HG03039 (cell line): ENCODE measurements at regions not wholly inside any gene's neighbourhood (a gene's known extent, or its start where the extent isn't known, plus 50 kb on each side); places are given as distances from the start of the nearest gene placed in this dataset.
"Not testable (repeated sequence)": the region's sequence is repeated elsewhere in the genome, so short reads cannot be mapped to it uniquely, and the experiment has no call there.

Experiments
- ATAC-seq: cut with Tn5 transposase; IDR thresholded peaks from one replicate; pipeline ENCODE4 v1.9.1; 2021; ENCODE audit warnings: mild to moderate bottlenecking, moderate library complexity; ENCODE audit not compliant: unreplicated experiment

DNA sequence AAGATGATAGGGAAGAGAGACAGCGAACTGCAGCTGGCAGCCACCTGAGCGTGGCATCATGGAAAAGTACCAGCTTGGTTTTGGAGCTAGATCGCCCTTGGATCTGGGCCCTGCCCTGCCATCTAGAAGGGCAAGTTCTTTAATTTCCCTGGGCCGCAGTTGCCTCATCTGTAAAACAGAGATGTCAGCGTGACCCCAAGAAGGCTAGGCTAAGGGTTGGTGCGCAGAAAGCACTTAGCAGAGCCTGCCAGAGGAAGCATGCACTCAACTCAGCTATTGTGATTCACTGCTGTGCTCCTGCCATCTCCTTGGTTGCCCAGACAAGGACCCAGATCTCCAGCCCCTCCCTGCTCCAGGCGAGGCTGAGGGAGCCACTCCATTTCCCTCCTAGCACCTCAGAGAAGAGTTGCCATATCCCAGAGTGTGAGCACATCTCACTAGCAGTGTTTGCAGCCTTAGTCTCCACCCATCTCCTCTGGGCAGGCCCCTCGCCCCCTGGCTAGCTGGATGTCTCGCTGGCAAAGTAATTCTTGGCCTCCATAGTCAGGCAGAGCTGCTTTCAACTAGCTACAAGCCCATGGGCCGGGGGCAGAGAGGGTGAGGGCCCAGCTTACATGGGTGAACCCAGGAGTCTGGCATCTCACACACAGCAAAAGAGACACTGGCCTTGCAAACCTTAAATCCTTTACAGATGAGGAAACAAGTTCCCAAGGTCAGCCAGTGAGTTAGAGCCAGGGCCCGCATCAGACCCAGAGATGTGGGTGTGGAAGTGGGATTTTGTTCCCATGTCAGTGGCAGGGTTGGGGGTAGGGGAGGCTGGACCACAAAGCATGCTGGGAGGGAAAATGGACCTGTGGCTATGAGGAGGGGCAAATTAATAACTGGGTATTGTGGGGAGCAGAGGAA, 280.7 kb upstream of the TLE3 start:
- ATAC-seq: no peak

- no peak for ATAC-seq
These were observed 279.4 kb upstream of the TLE3 start for GRCh38 chr15:70376929-70377691.

DNA sequence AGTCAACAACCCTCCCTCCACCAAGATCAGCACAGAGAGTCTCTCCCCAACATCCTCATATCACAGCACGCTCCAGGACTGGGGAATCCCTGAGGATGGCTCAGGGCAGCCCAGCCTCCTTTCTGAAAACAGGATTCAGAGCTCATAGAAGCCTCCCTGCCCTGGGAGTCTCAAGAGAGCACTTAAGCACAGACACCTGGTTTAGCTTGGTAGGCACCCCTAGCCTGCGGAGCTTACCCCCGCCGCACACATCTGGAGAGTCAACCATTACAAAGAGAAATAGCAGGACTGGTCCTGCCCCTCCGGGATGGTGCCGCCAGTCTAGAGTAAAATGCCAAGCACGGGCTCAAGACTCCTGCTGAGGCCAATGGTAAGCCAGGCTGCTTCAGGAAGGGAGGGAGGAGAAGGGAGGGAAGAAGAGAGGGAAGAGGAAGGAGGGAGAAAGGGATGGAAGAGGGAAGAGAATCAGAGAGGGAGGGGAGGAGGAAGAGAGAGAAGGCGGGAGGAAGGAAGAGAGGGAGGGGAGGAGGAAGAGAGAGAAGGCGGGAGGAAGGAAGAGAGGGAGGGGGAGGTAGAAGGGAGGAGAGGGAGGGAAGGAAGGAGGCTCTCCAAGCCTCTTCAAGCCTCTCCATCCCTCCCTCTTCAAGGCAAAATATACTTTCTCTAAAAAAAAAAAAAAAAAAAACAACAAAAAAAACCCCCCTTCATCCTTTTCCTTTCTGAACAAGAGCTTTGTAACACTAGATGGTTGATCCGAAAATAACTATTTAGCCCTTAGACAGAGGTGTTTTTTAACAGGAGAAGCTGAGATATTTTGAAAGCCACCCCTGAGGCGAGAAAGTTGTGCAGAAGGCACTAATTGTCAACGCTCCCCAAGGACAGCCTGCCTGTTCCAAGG, 278.6 kb upstream of the TLE3 start:
- no peak for ATAC-seq

DNA sequence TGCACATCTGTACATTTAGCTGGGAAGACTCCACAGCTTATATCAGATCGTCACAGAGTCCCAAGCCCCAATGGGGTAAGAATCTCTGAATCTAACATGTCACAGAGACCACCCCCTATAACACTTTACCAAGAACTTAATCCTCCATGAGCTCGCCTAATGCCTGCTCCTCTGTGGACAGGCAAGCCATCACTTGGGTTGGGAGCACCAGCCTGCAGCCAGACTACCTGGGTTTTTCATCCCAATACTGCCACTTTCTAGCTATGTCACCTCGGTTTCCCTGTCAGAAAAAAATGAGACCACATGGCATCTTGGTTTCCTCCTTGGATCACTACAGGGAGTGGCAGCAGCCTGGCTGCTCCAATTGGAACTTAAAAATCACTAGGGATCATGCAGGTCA, 277.9 kb upstream of the TLE3 start:
- ATAC-seq: no peak

GRCh38 chr15:70375006-70375431, 277.3 kb upstream of the TLE3 start:
- ATAC-seq: no peak

GRCh38 chr15:70374096-70374495, 276.4 kb upstream of the TLE3 start:
- ATAC-seq: no peak

DNA sequence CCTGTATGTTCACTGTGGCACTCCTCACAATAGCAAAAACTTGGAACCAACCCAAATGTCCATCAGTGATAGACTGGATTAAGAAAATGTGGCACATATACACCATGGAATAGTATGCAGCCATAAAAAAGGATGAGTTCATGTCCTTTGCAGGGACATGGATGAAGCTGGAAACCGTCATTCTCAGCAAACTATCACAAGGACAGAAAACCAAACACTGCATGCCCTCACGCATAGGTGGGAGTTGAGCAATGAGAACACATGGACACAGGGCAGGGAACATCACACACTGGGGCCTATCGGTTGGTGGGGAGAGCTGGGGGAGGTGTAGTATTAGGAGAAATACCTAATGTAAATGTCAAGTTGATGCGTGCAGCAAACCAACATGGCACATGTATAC, 275.7 kb upstream of the TLE3 start:
- ATAC-seq: not testable (repeated sequence)

DNA sequence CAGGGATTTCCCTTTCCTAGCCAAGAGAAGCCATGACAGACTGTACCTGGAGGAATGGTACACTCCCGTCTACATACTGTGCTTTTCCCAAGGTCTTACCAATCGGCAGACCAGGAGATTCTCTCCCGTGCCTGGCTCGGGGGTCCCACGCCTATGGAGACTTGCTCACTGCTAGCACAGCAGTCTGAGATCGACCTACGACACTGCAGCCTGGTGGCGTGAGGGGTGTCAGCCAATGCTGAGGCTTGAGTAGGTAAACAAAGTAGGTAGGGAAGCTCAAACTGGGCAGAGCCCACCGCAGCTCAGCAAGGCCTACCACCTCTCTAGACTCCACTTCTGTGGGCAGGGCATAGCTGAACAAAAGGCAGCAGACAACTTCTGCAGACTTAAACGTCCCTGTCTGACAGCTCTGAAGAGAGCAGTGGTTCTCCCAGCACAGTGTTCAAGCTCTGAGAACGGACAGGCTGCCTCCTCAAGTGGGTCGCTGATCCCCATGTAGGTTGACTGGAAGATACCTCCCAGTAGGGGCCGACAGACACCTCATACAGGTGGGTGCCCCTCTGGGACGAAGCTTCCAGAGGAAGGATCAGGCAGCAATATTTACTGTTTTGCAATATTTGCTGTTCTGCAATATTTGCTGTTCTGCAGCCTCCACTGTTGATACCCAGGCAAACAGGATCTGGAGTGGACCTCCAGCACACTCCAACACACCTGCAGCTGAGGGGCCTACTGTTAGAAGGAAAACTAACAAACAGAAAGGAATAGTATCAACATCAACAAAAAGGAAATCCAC, 270.4 kb upstream of the TLE3 start:
- not testable (repeated sequence) for ATAC-seq

DNA sequence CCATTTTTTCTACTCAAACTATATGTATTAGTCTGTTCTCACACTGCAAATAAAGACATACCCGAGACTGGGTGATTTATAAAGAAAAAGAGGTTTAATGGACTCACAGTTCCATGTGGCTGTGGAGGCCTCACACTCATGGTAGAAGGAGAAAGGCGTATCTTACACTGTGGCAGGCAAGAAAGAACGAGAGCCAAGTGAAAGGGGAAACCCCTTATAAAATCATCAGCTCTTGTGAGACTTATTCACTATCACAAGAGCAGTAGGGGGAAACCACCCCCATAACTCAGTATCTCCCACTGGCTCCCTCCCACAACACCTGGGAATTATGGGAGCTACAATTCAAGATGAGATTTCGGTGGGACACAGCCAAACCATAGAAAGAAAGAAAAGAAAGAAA, 266.3 kb upstream of the TLE3 start:
- not testable (repeated sequence) for ATAC-seq

- ATAC-seq: no peak
These were observed 265.2 kb upstream of the TLE3 start for GRCh38 chr15:70362886-70363285.

DNA sequence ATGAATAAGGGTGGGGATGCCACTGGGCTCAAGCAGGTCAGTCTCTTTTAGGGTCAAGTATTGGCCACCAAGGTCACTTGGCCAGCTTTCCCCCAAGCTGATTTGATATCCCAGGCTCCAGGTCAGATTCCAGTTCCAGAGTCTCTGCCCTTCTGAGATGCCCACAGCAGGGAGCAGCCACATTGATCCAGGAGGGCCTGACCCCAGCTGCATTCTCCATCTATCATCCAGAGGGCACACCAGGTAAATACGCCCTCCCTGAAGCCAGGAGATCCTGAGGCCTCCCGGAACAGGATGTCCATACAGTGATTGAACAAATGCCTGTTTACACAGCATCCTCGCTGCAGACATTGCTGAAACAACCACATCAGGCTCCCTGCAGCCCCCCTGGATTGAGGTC, 264.6 kb upstream of the TLE3 start:
- no peak for ATAC-seq

GRCh38 chr15:70361891-70362290, 264.2 kb upstream of the TLE3 start:
- no peak for ATAC-seq

GRCh38 chr15:70361106-70361505, 263.4 kb upstream of the TLE3 start:
- ATAC-seq: no peak

DNA sequence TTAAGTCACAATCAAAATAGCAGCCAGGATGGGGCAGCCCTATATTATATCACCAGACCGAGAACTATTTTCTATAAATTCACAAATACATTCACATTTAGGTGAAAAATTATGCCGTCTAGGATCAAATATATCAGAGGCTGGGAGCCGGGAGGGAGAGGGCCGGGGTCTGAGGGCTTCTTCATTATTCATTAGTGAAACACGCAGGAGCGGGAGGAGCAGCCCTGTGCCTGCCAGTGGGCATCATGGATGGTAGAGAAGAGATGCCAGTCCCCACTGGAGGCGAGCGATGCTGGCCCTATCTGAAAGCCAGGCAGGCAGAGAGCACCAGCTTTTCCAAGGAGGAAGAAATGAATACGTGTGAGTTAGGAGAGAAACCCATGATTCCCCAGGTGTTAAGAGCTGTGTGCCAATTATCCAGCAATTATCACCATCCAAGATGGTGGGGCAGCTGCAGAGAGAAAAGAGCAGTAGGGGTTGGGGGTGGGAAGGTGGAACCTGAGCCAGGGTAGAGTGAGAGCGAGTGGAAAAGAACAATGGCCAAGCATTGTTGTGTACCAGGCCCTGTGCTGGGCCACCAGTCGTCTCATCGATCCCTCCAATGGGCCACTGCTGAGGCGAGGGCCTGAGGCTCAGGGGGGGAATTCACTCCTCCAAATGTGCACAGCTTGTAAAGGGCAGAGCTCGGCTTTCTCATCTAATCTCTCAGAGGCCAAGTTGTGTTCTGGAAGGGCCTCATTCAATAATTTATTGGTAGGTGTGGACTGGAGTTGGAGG, 261.3 kb upstream of the TLE3 start:
- ATAC-seq: no peak

GRCh38 chr15:70358011-70358819, 260.5 kb upstream of the TLE3 start:
- ATAC-seq: no peak

- ATAC-seq: no peak
These were observed 259.7 kb upstream of the TLE3 start for GRCh38 chr15:70357453-70357852.

GRCh38 chr15:70356919-70357318, 259.2 kb upstream of the TLE3 start:
- ATAC-seq: no peak

GRCh38 chr15:70356062-70356860, 258.5 kb upstream of the TLE3 start:
- no peak for ATAC-seq
